ENCODE measurements at regions not wholly inside any gene's neighbourhood (a gene's known extent, or its start where the extent isn't known, plus 50 kb on each side); places are given as distances from the start of the nearest gene placed in this dataset.

- TF ChIP-seq CTCF (IDR thresholded peaks at IDR 0.05; ENCODE audit: control insufficient read depth, insufficient read depth, low read depth, low read length, missing control alignments), result no peak
- no peak overlapping the region for H3K4me3 ChIP-seq (ENCODE audit: control insufficient read depth, low read depth, low read length)
- DNase-seq (ENCODE audit: low read depth), result peak; percentile 53
These were observed 57.9 kb upstream of the CCNG1 start for GRCh38 chr5:163379298-163380155.

GRCh38 chr5:163381832-163382231 is 55.6 kb upstream of the CCNG1 start:
- TF ChIP-seq CTCF (IDR thresholded peaks at IDR 0.05; ENCODE audit: control insufficient read depth, insufficient read depth, low read depth, low read length, missing control alignments), result no peak
- DNase-seq (ENCODE audit: low read depth), result no peak
- no peak overlapping the region for H3K4me3 ChIP-seq (ENCODE audit: control insufficient read depth, low read depth, low read length)

- TF ChIP-seq CTCF (IDR thresholded peaks at IDR 0.05; ENCODE audit: control insufficient read depth, insufficient read depth, low read depth, low read length, missing control alignments), result no peak
- H3K4me3 ChIP-seq (ENCODE audit: control insufficient read depth, low read depth, low read length), result no peak overlapping the region
- no peak for DNase-seq (ENCODE audit: low read depth)
These were observed 53.6 kb upstream of the CCNG1 start for GRCh38 chr5:163383754-163384153.

GRCh38 chr5:163384669-163385068 is 52.7 kb upstream of the CCNG1 start:
- no peak for TF ChIP-seq CTCF (IDR thresholded peaks at IDR 0.05; ENCODE audit: control insufficient read depth, insufficient read depth, low read depth, low read length, missing control alignments)
- no peak overlapping the region for H3K4me3 ChIP-seq (ENCODE audit: control insufficient read depth, low read depth, low read length)
- DNase-seq (ENCODE audit: low read depth), result no peak

- no peak overlapping the region for H3K4me3 ChIP-seq (ENCODE audit: control insufficient read depth, low read depth, low read length)
- DNase-seq (ENCODE audit: low read depth), result no peak
- no peak for TF ChIP-seq CTCF (IDR thresholded peaks at IDR 0.05; ENCODE audit: control insufficient read depth, insufficient read depth, low read depth, low read length, missing control alignments)
These were observed 52.1 kb upstream of the CCNG1 start for GRCh38 chr5:163385271-163385670.

GRCh38 chr5:163385824-163386223 is 51.6 kb upstream of the CCNG1 start:
- DNase-seq (ENCODE audit: low read depth), result no peak
- no peak for TF ChIP-seq CTCF (IDR thresholded peaks at IDR 0.05; ENCODE audit: control insufficient read depth, insufficient read depth, low read depth, low read length, missing control alignments)
- H3K4me3 ChIP-seq (ENCODE audit: control insufficient read depth, low read depth, low read length), result no peak overlapping the region

All from AG09309 (cell line).